Lower lobe of right lung (tissue), 2 donors: ENCODE measurements at regions not wholly inside any gene's neighbourhood (a gene's known extent, or its start where the extent isn't known, plus 50 kb on each side); places are given as distances from the start of the nearest gene placed in this dataset.

Experiments
- ATAC-seq, 2 donors: fragments of 200-7000 bp; cut with Tn5 transposase; one replicate each; pipeline ENCODE4 v1.9.1; 2020 to 2022; ENCODE audit warnings: mild to moderate bottlenecking in 2 of 2, moderate library complexity in 2 of 2
- DNase-seq: peaks from one replicate; pipeline ENCODE4 v3.0.0-alpha.2; 2020
- H3K27ac ChIP-seq: fragments of 200-600 bp; one replicate; pipeline ENCODE4 v1.8.0; 2022
- H3K27me3 ChIP-seq: fragments of 200-600 bp; one replicate; pipeline ENCODE4 v1.8.0; 2022; ENCODE audit warnings: low read depth
- H3K36me3 ChIP-seq: fragments of 200-600 bp; one replicate; pipeline ENCODE4 v1.8.0; 2022; ENCODE audit warnings: mild to moderate bottlenecking
- H3K4me1 ChIP-seq: fragments of 200-600 bp; one replicate; pipeline ENCODE4 v1.8.0; 2022
- H3K4me3 ChIP-seq: fragments of 200-600 bp; one replicate; pipeline ENCODE4 v1.8.0; 2022; ENCODE audit warnings: mild to moderate bottlenecking
- H3K9me3 ChIP-seq: fragments of 200-600 bp; one replicate; pipeline ENCODE4 v1.8.0; 2022
- CTCF ChIP-seq: fragments of 200-600 bp; IDR thresholded peaks from one replicate; pipeline ENCODE4 v1.8.0; 2022; ENCODE audit warnings: antibody characterized with exemption, mild to moderate bottlenecking
- intact Hi-C: fragments of 100-400 bp; cut with DNase I; formaldehyde crosslinking; loops from one replicate; pipeline ENCODE4 v1.11.0; 2022
- donor health status: DM: no; HTN: yes; CAD: no; lungs with severe emphysema.

DNA sequence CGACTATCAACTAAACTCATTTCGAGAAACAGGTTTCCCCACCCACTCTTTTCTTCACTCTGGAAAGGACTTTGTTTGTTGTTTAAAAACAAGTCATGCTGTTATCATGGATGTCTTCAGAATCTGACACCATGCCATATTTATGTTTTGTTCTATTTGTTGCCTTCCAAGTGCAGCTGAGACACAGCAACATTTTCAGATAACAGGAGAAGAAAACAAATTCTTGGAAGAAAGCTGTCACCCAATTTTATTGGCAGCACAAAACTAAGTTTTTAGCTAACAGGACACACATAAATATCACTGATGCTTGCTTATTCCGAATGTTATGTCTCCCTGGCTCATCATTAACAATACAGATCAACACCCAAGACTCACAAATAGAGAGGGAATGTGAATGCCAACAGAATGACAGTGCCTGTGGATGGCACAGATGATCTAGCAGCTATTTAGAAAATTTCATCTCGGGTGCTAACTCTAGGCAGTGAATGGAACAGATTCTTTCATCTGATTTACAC is 147.9 kb downstream of the RPS29 start:
- Histone ChIP-seq H3K27ac (no peak overlapping the region), H3K27me3 (no peaks in the 10 kb centered on the region), H3K4me3 (no peak overlapping the region), H3K9me3 (peaks cover 10% of the 10 kb centered on the region), H3K36me3 (no peaks in the 10 kb centered on the region), H3K4me1 (no peaks in the 10 kb centered on the region)
- intact Hi-C loops = no loop called here
- no peak for DNase-seq
- no peak for TF ChIP-seq CTCF
- no peak for ATAC-seq

DNA sequence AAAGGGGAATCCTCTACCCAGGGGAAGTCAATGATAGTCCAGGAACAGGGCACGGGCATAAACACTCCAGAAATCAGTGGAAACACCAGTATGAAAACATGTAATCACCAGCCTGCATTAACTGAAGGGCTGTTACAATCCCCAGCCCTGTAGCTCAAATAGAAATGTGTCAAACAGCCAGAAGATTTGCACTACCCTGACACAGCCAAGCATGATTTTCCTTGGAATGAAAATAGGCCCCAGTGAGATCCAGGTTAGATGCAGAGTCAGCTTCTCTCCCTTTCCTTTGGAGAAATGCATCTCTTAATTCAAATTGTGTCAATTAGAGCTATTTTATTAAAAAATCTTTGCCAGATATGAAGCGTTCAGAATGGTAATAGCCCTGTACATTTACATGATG is 158.1 kb downstream of the RPS29 start:
- no peak overlapping the region for H3K27ac ChIP-seq
- no peaks in the 10 kb centered on the region for H3K36me3 ChIP-seq
- no peaks in the 10 kb centered on the region for H3K27me3 ChIP-seq
- H3K4me1 ChIP-seq = no peaks in the 10 kb centered on the region
- no peak for TF ChIP-seq CTCF
- peaks cover 8% of the 10 kb centered on the region for H3K9me3 ChIP-seq
- ATAC-seq (no peak), DNase-seq (no peak)
- no peak overlapping the region for H3K4me3 ChIP-seq
- intact Hi-C loops = no loop called here

DNA sequence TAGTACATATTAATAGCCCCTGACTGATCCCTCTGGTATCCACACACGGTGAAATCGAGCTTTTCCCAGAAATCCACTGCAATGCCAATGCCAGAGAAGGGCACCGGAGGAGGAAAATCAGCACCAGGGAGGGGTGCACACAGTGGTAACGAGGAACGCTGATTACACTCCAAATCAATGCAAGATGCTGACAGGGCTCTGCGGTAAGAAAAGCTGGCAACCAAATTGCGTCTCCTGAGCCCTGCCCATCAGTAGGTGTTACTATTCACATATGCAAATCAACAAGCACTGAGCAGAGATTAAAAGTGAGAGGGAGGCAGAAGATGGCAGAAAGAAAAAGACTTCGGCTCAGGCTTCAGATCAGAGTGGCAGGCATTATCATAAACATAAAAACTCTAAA is 159.1 kb downstream of the RPS29 start:
- H3K4me3 ChIP-seq = no peak overlapping the region
- no peak for ATAC-seq
- H3K9me3 ChIP-seq = no peaks in the 10 kb centered on the region
- H3K27ac ChIP-seq = no peak overlapping the region
- H3K27me3 ChIP-seq = no peaks in the 10 kb centered on the region
- no peak for TF ChIP-seq CTCF
- no peak for DNase-seq
- intact Hi-C loops = no loop called here
- H3K4me1 ChIP-seq = no peaks in the 10 kb centered on the region
- no peaks in the 10 kb centered on the region for H3K36me3 ChIP-seq

GRCh38 chr14:49425921-49426320 is 160.3 kb downstream of the RPS29 start:
- no peak for ATAC-seq

DNA sequence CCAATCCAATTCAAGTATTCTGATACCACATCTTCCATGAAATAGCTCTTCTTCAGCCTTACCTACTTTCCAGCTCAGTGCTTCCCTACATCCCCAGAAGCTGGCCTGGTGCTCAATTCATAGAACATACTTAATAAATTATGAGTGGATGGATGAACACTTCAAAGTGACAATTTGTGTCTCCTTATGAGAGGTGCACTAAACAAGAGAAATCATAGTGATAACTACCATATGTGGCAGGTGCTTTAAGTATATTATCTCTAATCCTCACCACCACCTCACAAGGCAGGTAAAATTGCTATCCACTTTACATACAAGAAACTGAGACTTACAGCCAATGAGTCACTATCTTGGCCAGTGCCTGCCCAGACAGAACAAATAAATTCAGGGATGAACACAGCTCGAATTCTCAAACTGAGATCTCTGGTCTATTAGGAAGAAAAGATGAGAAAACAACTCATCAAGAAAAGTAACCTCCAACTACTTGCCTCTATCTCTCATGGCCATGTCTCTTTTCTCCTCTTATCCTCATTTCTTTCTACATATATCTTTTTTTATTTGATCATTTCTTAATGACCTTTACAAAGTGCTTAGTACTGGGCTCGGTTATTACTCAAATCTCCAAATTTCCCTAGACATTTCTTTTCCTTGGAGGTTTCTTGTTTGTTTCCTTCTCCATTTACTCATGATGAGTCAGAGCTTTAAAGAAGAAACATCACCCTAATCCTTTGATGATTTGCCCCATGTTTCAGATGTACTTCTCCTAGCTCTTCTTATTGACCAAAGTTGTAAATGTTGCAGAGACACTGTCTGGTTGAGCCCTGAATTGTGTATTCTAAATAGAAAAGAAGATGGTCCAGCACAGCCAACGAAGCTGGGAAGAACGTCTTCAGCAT is 161.5 kb downstream of the RPS29 start:
- Histone ChIP-seq H3K4me3 (no peak overlapping the region), H3K27me3 (no peaks in the 10 kb centered on the region), H3K4me1 (no peaks in the 10 kb centered on the region), H3K36me3 (no peaks in the 10 kb centered on the region), H3K27ac (no peak overlapping the region), H3K9me3 (no peaks in the 10 kb centered on the region)
- no peak for DNase-seq
- ATAC-seq = no peak
- TF ChIP-seq CTCF = no peak
- intact Hi-C loops = no loop called here

More at GRCh38 chr14:49425921-49426320, 160.3 kb downstream of the RPS29 start:
- no peaks in the 10 kb centered on the region for H3K27me3 ChIP-seq
- intact Hi-C loops = no loop called here
- no peak overlapping the region for H3K4me3 ChIP-seq
- no peak for DNase-seq
- H3K36me3 ChIP-seq = no peaks in the 10 kb centered on the region
- no peaks in the 10 kb centered on the region for H3K9me3 ChIP-seq
- TF ChIP-seq CTCF = no peak
- no peaks in the 10 kb centered on the region for H3K4me1 ChIP-seq
- no peak overlapping the region for H3K27ac ChIP-seq
